CD4-positive, alpha-beta memory T cell (primary cell): ENCODE measurements at regions not wholly inside any gene's neighbourhood (a gene's known extent, or its start where the extent isn't known, plus 50 kb on each side); places are given as distances from the start of the nearest gene placed in this dataset.

Experiments
- CTCF ChIA-PET: fragments of 350-600 bp; sonication (Branson Sonifier 250); formaldehyde crosslinking; loops from one replicate; lab custom pipeline; 2021; ENCODE audit warnings: inconsistent platforms; ENCODE audit not compliant: partially characterized antibody; lab: Charles Lee
- POLR2A ChIA-PET: fragments of 350-600 bp; sonication (Branson Sonifier 250); formaldehyde crosslinking; loops from one replicate; lab custom pipeline; 2021; ENCODE audit not compliant: partially characterized antibody; lab: Charles Lee
- DNase-seq, 5 donors: peaks; one replicate each; pipeline versions ENCODE4 v3.0.0 to v3.0.0-alpha.2; 2020 to 2022; ENCODE audit warnings: mixed read lengths in 1 of 5
- H3K27ac ChIP-seq: one replicate; pipeline ENCODE4 v1.7.0; 2013; ENCODE audit warnings: low read depth, low read length
- H3K27me3 ChIP-seq: 2 replicates; pipeline ENCODE4 v1.7.0; 2013; ENCODE audit warnings: mild to moderate bottlenecking, low read length, moderate library complexity; ENCODE audit not compliant: insufficient read depth
- H3K36me3 ChIP-seq: 2 replicates; pipeline ENCODE4 v1.7.0; 2013; ENCODE audit warnings: mild to moderate bottlenecking, low read length, moderate library complexity; ENCODE audit not compliant: insufficient read depth
- H3K4me1 ChIP-seq: 2 replicates; pipeline ENCODE4 v1.7.0; 2013; ENCODE audit warnings: mild to moderate bottlenecking, low read length, moderate library complexity; ENCODE audit not compliant: insufficient read depth
- H3K4me3 ChIP-seq, 2 donors: one replicate each; pipeline ENCODE4 v1.7.0; 2013; ENCODE audit warnings: low read length in 2 of 2, mild to moderate bottlenecking in 1 of 2
- H3K9me3 ChIP-seq, 2 donors: one replicate each; pipeline ENCODE4 v1.7.0; 2013; ENCODE audit warnings: low read length in 2 of 2, control low read depth in 1 of 2; ENCODE audit not compliant: control insufficient read depth in 1 of 2
- H3K27ac Mint-ChIP-seq, 7 donors: one replicate each; pipeline ENCODE4 v1.8.0; 2020 to 2021; ENCODE audit warnings: mixed read lengths in 7 of 7, mild to moderate bottlenecking in 6 of 7, inconsistent platforms in 3 of 7, moderate library complexity in 3 of 7
- H3K27me3 Mint-ChIP-seq, 2 donors: one replicate each; pipeline ENCODE4 v1.8.0; 2020 to 2021; ENCODE audit warnings: mixed read lengths in 2 of 2
- H3K36me3 Mint-ChIP-seq, 2 donors: one replicate each; pipeline ENCODE4 v1.8.0; 2020 to 2021; ENCODE audit warnings: mixed read lengths in 2 of 2, inconsistent platforms in 1 of 2, mild to moderate bottlenecking in 1 of 2
- H3K4me1 Mint-ChIP-seq, 4 donors: one replicate each; pipeline ENCODE4 v1.8.0; 2020 to 2021; ENCODE audit warnings: mixed read lengths in 4 of 4, mild to moderate bottlenecking in 1 of 4
- H3K4me3 Mint-ChIP-seq, 8 donors: one replicate each; pipeline ENCODE4 v1.8.0; 2020 to 2021; ENCODE audit warnings: mixed read lengths in 8 of 8, mild to moderate bottlenecking in 7 of 8, moderate library complexity in 6 of 8, inconsistent platforms in 3 of 8
- H3K9me3 Mint-ChIP-seq, 8 donors: one replicate each; pipeline ENCODE4 v1.8.0; 2020 to 2021; ENCODE audit warnings: mixed read lengths in 8 of 8, mild to moderate bottlenecking in 5 of 8, inconsistent platforms in 3 of 8, moderate library complexity in 1 of 8
- intact Hi-C: fragments of 100-400 bp; cut with micrococcal nuclease; formaldehyde crosslinking; loops from one replicate; pipeline ENCODE4 v1.15.1; 2023

DNA sequence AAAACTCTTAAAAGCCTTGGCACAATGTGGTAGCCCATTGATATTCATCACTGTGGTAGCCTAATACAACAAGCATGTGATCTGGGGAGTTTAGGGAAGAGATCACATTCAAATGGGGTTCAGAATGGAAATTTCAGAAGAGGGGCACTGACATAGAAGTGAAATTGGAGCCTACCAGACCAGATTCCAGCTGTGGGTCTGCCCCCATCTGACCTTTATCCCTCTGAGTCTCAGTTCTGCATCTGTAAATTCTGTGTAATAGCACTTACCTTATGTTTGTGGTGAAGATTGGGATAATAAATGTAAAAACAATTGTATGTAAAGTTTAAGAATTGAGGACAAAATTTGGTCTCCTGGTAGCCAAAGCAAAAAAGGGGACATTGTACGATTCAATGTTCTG lies 320.4 kb upstream of the BOD1L1 start:
- Mint-ChIP-seq H3K36me3 (no peaks in the 10 kb centered on the region), H3K4me3 (no peak overlapping the region), H3K4me1 (no peaks in the 10 kb centered on the region), H3K27me3 (peaks cover 0 to 1% of the 10 kb centered on the region in 2 donors), H3K9me3 (peaks cover 0 to 2% (median 0%) of the 10 kb centered on the region in 8 donors), H3K27ac (no peak overlapping the region)
- ChIA-PET POLR2A (no interaction called here), CTCF (no interaction called here)
- intact Hi-C loops, result no loop called here
- H3K27me3 ChIP-seq, result no peaks in the 10 kb centered on the region
- DNase-seq, result no peak
- H3K9me3 ChIP-seq, result no peaks in the 10 kb centered on the region
- H3K36me3 ChIP-seq, result no peaks in the 10 kb centered on the region
- no peak overlapping the region for H3K4me3 ChIP-seq
- H3K4me1 ChIP-seq, result no peaks in the 10 kb centered on the region
- no peak overlapping the region for H3K27ac ChIP-seq

DNA sequence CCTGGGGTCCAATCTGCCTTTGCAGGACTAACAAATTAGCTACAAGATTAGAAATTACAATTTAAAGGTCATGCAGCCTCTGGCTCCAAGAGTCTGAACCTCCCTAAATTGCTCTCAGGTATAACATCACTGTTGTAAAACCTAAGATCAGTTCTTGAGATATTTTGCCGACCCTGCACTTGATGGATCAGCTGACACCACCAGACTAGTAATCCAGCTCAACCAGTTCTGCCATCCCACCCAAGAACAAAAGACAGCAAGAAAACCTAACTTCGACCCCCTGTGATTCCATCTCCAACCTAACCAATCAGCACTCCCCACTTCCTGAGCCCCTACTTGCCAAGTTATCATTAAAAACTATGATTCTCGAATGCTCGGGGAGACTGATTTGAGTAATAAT lies 323.0 kb upstream of the BOD1L1 start:
- Histone ChIP-seq H3K36me3 (no peaks in the 10 kb centered on the region), H3K4me1 (no peaks in the 10 kb centered on the region), H3K27ac (no peak overlapping the region), H3K4me3 (no peak overlapping the region), H3K9me3 (no peaks in the 10 kb centered on the region), H3K27me3 (no peaks in the 10 kb centered on the region)
- intact Hi-C loops, result no loop called here
- Mint-ChIP-seq H3K27me3 (no peaks in the 10 kb centered on the region), H3K9me3 (peaks cover 0 to 2% (median 0%) of the 10 kb centered on the region in 8 donors), H3K27ac (no peak overlapping the region), H3K4me1 (no peaks in the 10 kb centered on the region), H3K4me3 (no peak overlapping the region), H3K36me3 (no peaks in the 10 kb centered on the region)
- ChIA-PET CTCF (no interaction called here), POLR2A (no interaction called here)
- no peak for DNase-seq

DNA sequence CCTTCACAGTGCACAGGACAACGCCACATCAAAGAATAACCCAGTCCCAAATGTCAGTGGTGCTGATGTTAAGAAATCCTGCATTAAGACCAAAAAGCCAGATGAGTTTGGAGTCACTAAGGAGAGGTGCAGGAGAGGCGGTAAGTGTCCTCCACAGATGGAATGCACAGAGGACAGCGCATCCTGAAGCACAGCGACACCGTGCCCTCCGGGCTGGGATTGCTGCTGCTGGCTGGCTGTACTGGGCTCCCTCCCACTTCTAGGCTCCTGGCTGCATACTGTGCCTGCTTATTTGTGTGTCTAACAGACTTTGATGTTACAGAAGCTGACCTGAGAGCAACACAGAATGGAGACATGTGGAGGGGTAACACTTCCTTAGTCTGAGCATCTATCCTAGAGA lies 325.6 kb upstream of the BOD1L1 start:
- H3K4me3 ChIP-seq, result no peak overlapping the region
- Mint-ChIP-seq H3K27ac (no peak overlapping the region), H3K36me3 (no peaks in the 10 kb centered on the region), H3K4me3 (no peak overlapping the region), H3K4me1 (no peaks in the 10 kb centered on the region), H3K27me3 (no peaks in the 10 kb centered on the region), H3K9me3 (peaks cover 0 to 5% (median 0%) of the 10 kb centered on the region in 8 donors)
- intact Hi-C loops, result no loop called here
- H3K36me3 ChIP-seq, result no peaks in the 10 kb centered on the region
- H3K27me3 ChIP-seq, result no peaks in the 10 kb centered on the region
- POLR2A ChIA-PET, result no interaction called here
- no peaks in the 10 kb centered on the region for H3K4me1 ChIP-seq
- DNase-seq, result no peak
- H3K27ac ChIP-seq, result no peak overlapping the region
- CTCF ChIA-PET, result no interaction called here
- H3K9me3 ChIP-seq, result no peaks in the 10 kb centered on the region

DNA sequence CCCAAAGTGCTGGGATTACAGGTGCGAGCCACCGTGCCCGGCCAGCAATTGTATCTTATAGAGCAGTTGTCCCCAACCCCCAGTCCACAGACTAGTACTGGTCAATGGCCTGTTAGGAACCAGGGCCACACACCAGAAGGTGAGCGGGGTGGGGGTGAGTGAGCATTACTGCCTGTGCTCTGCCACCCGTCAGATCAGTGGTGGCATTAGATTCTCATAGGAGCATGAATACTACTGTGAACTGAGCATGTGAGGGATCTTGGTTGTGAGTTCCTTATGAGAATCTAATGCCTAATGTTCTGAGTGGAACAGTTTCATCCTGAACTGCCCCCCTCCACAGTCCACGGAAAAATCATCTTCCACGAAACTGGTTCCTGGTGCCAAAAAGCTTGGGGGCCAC lies 328.0 kb upstream of the BOD1L1 start:
- Mint-ChIP-seq H3K36me3 (no peaks in the 10 kb centered on the region), H3K9me3 (peaks cover 0 to 5% (median 0%) of the 10 kb centered on the region in 8 donors), H3K27ac (no peak overlapping the region), H3K27me3 (peaks cover 0 to 2% of the 10 kb centered on the region in 2 donors), H3K4me1 (no peaks in the 10 kb centered on the region), H3K4me3 (no peak overlapping the region)
- Histone ChIP-seq H3K27ac (no peak overlapping the region), H3K4me1 (no peaks in the 10 kb centered on the region), H3K27me3 (no peaks in the 10 kb centered on the region), H3K4me3 (no peak overlapping the region), H3K9me3 (no peaks in the 10 kb centered on the region), H3K36me3 (no peaks in the 10 kb centered on the region)
- POLR2A ChIA-PET, result no interaction called here
- intact Hi-C loops, result no loop called here
- DNase-seq, result no peak
- CTCF ChIA-PET, result no interaction called here

DNA sequence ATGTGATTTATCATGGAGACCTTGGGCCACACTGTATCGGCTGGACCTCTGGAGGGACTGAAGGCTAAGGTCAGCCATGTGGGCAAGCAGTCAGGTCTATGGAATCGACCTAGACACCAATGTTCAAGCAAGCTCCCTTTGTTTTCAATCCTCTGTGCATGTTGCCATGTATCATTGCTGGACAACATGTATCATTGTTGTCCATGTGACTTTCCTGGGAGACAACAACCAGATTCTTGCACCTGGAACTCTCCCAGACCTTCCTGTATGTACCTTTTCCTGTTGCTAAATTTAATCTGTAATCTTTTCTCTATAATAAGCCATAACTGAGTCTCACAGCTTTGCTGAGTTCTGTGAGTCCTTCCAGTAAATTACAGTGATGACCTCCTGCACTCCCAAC lies 329.4 kb upstream of the BOD1L1 start:
- no peaks in the 10 kb centered on the region for H3K36me3 ChIP-seq
- H3K27ac ChIP-seq, result no peak overlapping the region
- no peaks in the 10 kb centered on the region for H3K4me1 Mint-ChIP-seq
- H3K4me1 ChIP-seq, result no peaks in the 10 kb centered on the region
- POLR2A ChIA-PET, result no interaction called here
- peaks cover 0 to 5% (median 0%) of the 10 kb centered on the region in 8 donors for H3K9me3 Mint-ChIP-seq
- H3K4me3 Mint-ChIP-seq, result no peak overlapping the region
- H3K36me3 Mint-ChIP-seq, result no peaks in the 10 kb centered on the region
- no peak overlapping the region for H3K27ac Mint-ChIP-seq
- CTCF ChIA-PET, result no interaction called here
- no peaks in the 10 kb centered on the region for H3K27me3 ChIP-seq
- H3K9me3 ChIP-seq, result no peaks in the 10 kb centered on the region
- peaks cover 0 to 2% of the 10 kb centered on the region in 2 donors for H3K27me3 Mint-ChIP-seq
- no peak overlapping the region for H3K4me3 ChIP-seq
- intact Hi-C loops, result no loop called here
- DNase-seq, result no peak

DNA sequence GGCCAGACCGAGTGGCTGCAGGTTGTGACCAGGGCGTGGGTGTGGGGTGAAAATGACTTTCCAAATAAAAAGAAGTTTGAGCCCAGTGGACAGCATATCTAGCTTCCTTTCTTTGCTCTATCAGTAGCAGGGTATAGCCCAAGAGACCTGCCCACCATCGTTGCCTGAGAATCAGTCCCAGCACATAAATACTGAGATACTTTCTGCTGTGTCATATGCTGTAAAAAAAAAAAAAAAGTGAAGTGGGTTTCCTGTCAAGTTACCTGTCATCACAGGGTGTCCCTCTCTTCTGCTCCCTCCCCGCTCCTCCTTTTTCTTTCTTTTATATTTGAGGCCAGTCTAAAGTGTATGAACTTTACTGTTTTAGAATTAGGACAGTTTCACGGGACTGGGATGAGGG lies 330.3 kb upstream of the BOD1L1 start:
- Mint-ChIP-seq H3K36me3 (no peaks in the 10 kb centered on the region), H3K4me1 (no peaks in the 10 kb centered on the region), H3K27me3 (peaks cover 0 to 2% of the 10 kb centered on the region in 2 donors), H3K27ac (no peak overlapping the region), H3K9me3 (peaks cover 0 to 5% (median 0%) of the 10 kb centered on the region in 8 donors), H3K4me3 (no peak overlapping the region)
- no peaks in the 10 kb centered on the region for H3K9me3 ChIP-seq
- POLR2A ChIA-PET, result no interaction called here
- no peaks in the 10 kb centered on the region for H3K36me3 ChIP-seq
- DNase-seq, result no peak
- H3K4me1 ChIP-seq, result no peaks in the 10 kb centered on the region
- no peak overlapping the region for H3K4me3 ChIP-seq
- intact Hi-C loops, result no loop called here
- no peaks in the 10 kb centered on the region for H3K27me3 ChIP-seq
- CTCF ChIA-PET, result no interaction called here
- no peak overlapping the region for H3K27ac ChIP-seq

DNA sequence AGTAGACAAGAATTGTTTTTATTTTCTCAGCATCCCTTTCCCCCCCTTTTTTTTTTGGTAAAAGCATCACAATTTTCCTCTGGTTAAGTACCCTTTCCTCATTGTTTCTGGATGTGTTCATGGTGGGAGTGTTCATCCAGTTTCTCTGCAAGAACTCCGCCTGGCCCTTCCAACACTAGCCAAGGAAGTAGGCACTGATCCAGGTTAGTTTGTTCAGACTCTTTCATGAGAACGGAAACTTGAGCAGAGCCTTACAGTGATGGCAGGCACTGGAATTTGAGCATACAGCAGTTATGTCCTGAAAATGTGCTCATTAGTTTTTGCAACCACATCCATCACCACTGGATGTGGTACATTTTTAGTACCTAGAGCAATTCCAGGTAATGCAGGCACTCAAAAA lies 336.1 kb upstream of the BOD1L1 start:
- no peaks in the 10 kb centered on the region for H3K36me3 Mint-ChIP-seq
- DNase-seq, result no peak
- no peaks in the 10 kb centered on the region for H3K9me3 ChIP-seq
- no peaks in the 10 kb centered on the region for H3K27me3 ChIP-seq
- no peak overlapping the region for H3K27ac ChIP-seq
- intact Hi-C loops, result no loop called here
- no peak overlapping the region for H3K27ac Mint-ChIP-seq
- POLR2A ChIA-PET, result no interaction called here
- no peaks in the 10 kb centered on the region for H3K4me1 Mint-ChIP-seq
- H3K9me3 Mint-ChIP-seq, result peaks cover 0 to 5% (median 2%) of the 10 kb centered on the region in 8 donors
- CTCF ChIA-PET, result no interaction called here
- no peaks in the 10 kb centered on the region for H3K4me1 ChIP-seq
- peaks cover 1 to 2% of the 10 kb centered on the region in 2 donors for H3K27me3 Mint-ChIP-seq
- H3K4me3 ChIP-seq, result no peak overlapping the region
- H3K36me3 ChIP-seq, result no peaks in the 10 kb centered on the region
- no peak overlapping the region for H3K4me3 Mint-ChIP-seq
